ENCODE measurements at regions not wholly inside any gene's neighbourhood (a gene's known extent, or its start where the extent isn't known, plus 50 kb on each side); places are given as distances from the start of the nearest gene placed in this dataset.

DNA sequence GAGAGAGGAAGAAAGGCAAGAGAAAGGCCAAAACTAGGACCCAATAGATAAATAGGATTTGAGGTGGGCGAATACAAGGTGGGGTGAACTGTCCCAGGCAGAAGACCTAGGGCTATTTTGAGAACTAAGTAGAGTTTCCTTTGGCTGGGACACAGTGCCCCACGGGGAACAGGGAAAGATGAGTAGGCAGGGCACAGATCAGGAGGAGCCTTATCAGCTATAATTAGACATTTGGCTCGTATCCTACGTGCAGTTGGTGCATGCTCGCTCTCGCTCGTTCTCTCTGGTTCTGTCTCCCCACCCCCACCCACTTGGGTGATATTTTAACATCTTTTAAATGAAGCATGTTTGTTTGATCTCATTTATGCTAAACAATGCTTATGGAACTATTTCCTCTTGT is 235.0 kb upstream of the JUN start:
- Histone ChIP-seq H3K4me2 (ENCODE audit: insufficient read depth, low read length) (no peak overlapping the region), H3K4me3 (no peak overlapping the region), H3K36me3 (ENCODE audit: control insufficient read depth, insufficient read depth, low read length) (no peaks in the 10 kb centered on the region), H3K9ac (ENCODE audit: insufficient read depth in 1 of 2, low read depth in 2 of 2, low read length in 2 of 2) (no peak overlapping the region), H3K27ac (ENCODE audit: extremely low read depth, low read depth, low read length) (no peak overlapping the region), H2AFZ (ENCODE audit: low read depth, low read length) (peak overlapping the region; percentile 3), H4K20me1 (replicated peaks; ENCODE audit: control insufficient read depth, insufficient read depth, low read length) (no peaks in the 10 kb centered on the region), H3K79me2 (ENCODE audit: control insufficient read depth, insufficient read depth, low read length) (no peaks in the 10 kb centered on the region), H3K9me1 (ENCODE audit: control insufficient read depth, insufficient read depth, low read length) (no peaks in the 10 kb centered on the region), H3K27me3 (ENCODE audit: control insufficient read depth in 2 of 2, insufficient read depth in 2 of 2, low read length in 2 of 2) (no peaks in the 10 kb centered on the region), H3K9me3 (replicated peaks; ENCODE audit: control insufficient read depth, insufficient read depth, low read depth, low read length) (no peaks in the 10 kb centered on the region), H3K4me1 (replicated peaks in 1 of 2; ENCODE audit: control insufficient read depth in 2 of 2, insufficient read depth in 2 of 2, low read length in 2 of 2) (peaks cover 0 to 15% of the 10 kb centered on the region in 2 experiments; a peak in 3 of 5 replicates)
- POLR2A ChIA-PET = interaction anchor here (2.3 kb wide), 1 partner anchor 11 kb away, joined by 9 read pairs; no protein-coding TSS in a partner anchor
- ATAC-seq (no peak), DNase-seq (ENCODE audit: extremely low read depth in 1 of 4, low spot score in 3 of 4) (no peak), FAIRE-seq (no peak)
- no TSS peak for BruUV-seq (replicated peaks)
- in situ Hi-C loops (cut with MboI) (no loop called here), intact Hi-C loops (cut with micrococcal nuclease) (no loop called here)
- CTCF ChIA-PET (ENCODE audit: low intra/inter-chr PET ratio) = no interaction called here
- peak; percentile 47; the same call in 1 of the 2 replicates for TF ChIP-seq MEF2D (tag; conservative IDR thresholded peaks at IDR 0.05; ENCODE audit: low read depth)
- TF ChIP-seq POLR2B (IDR thresholded peaks at IDR 0.05; ENCODE audit: low read depth, partially characterized antibody) = no peak
- WGBS (ENCODE audit: insufficient coverage, low coverage, missing lambda C conversion rate) = 25% methylated on average over 7 of the region's 7 CpGs

DNA sequence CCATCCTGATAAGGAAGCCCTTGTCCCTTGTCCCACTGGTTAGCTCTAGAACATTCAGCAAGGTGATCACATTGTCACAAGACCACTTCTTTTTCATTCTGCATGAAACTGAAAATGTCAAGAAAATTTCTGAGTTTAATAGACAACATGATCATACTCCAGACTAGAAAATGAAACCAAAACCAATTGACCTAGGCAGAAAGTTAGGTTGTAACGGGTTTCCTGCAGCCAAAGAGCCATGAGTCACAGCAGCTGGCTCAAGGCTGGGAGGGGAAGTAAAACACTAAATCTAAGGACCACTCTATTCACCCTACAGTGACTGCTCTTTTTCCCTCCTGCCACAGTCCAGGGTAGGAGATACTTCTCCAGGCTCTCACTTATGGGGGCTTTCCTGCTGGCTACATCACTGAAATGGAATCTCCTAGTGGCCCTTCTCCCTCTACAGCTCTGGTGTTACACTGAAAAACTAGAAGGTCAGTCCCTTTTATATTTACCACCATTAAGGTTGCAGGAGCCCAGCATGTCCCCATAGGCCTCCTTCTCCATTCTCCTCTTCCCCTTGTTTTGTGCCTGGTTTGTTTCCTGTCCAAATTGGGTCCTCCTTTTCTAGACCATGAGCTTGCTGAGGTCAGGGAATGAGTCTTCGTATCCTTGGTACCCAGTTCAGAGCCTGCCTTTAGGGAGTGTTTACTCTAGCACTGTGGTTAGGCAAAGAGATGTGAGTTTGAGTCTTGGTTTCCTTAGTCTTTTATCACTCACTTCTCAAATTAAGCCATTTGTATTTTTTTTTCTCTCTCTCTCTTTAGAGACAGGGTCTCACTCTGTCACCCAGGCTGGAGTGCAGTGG is 236.5 kb upstream of the JUN start:
- Histone ChIP-seq H4K20me1 (replicated peaks; ENCODE audit: control insufficient read depth, insufficient read depth, low read length) (no peaks in the 10 kb centered on the region), H3K9me1 (ENCODE audit: control insufficient read depth, insufficient read depth, low read length) (no peaks in the 10 kb centered on the region), H3K36me3 (ENCODE audit: control insufficient read depth, insufficient read depth, low read length) (no peaks in the 10 kb centered on the region), H3K4me1 (replicated peaks in 1 of 2; ENCODE audit: control insufficient read depth in 2 of 2, insufficient read depth in 2 of 2, low read length in 2 of 2) (peaks cover 0 to 15% of the 10 kb centered on the region in 2 experiments; a peak in 3 of 5 replicates), H3K4me3 (no peak overlapping the region; the same call in 1 of the 2 replicates), H3K9me3 (replicated peaks; ENCODE audit: control insufficient read depth, insufficient read depth, low read depth, low read length) (no peaks in the 10 kb centered on the region), H3K9ac (ENCODE audit: insufficient read depth in 1 of 2, low read depth in 2 of 2, low read length in 2 of 2) (peak overlapping the region in 1 of 2 experiments; percentile 36; a peak in 1 of 4 replicates), H2AFZ (ENCODE audit: low read depth, low read length) (peak overlapping the region; percentile 79), H3K27me3 (ENCODE audit: control insufficient read depth in 2 of 2, insufficient read depth in 2 of 2, low read length in 2 of 2) (no peaks in the 10 kb centered on the region), H3K27ac (ENCODE audit: extremely low read depth, low read depth, low read length) (0 out of 3 replicates have a peak overlapping the region, but pooled peaks have one; percentile 23), H3K4me2 (ENCODE audit: insufficient read depth, low read length) (peak overlapping the region; percentile 62), H3K79me2 (ENCODE audit: control insufficient read depth, insufficient read depth, low read length) (no peaks in the 10 kb centered on the region)
- DNase-seq (ENCODE audit: extremely low read depth in 1 of 4, low spot score in 3 of 4) (peak in 2 of 4 experiments; percentile 48 to 62), FAIRE-seq (peak; percentile 85), ATAC-seq (peak; percentile 86)
- POLR2A ChIA-PET = interaction anchor here (0.6 to 2.3 kb wide), 4 partner anchors 10 to 239 kb away, joined by 3 to 9 read pairs (median 6); no protein-coding TSS in a partner anchor
- BruUV-seq (replicated peaks) = no TSS peak
- CTCF ChIA-PET (ENCODE audit: low intra/inter-chr PET ratio) = no interaction called here
- WGBS (ENCODE audit: insufficient coverage, low coverage, missing lambda C conversion rate) = 50% methylated on average over 2 of the region's 2 CpGs
- intact Hi-C loops (cut with micrococcal nuclease) (no loop called here), in situ Hi-C loops (cut with MboI) (no loop called here)
- TF ChIP-seq ZSCAN29 (IDR thresholded peaks at IDR 0.05) (no peak), MAZ (CRISPR knock-in tag; conservative IDR thresholded peaks at IDR 0.05 in 1 of 2, IDR thresholded peaks at IDR 0.05 in 1 of 2) (no peak), JUND (IDR thresholded peaks at IDR 0.05; ENCODE audit: borderline replicate concordance, low read depth, low read length) (peak; percentile 87), JUND (tag; IDR thresholded peaks at IDR 0.05; ENCODE audit: borderline replicate concordance, low read depth, low read length) (peak; percentile 87; the same call in 2 of the 3 replicates), DPF2 (IDR thresholded peaks at IDR 0.05) (peak; percentile 66; the same call in 1 of the 2 replicates)
- TF ChIP-seq, protein P1, sequence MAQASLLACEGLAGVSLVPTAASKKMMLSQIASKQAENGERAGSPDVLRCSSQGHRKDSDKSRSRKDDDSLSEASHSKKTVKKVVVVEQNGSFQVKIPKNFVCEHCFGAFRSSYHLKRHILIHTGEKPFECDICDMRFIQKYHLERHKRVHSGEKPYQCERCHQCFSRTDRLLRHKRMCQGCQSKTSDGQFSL (CRISPR knock-in tag; IDR thresholded peaks at IDR 0.05) = no peak
- TF ChIP-seq, protein P1 (tag; IDR thresholded peaks at IDR 0.05) = no peak
- TF ChIP-seq, protein P2, sequence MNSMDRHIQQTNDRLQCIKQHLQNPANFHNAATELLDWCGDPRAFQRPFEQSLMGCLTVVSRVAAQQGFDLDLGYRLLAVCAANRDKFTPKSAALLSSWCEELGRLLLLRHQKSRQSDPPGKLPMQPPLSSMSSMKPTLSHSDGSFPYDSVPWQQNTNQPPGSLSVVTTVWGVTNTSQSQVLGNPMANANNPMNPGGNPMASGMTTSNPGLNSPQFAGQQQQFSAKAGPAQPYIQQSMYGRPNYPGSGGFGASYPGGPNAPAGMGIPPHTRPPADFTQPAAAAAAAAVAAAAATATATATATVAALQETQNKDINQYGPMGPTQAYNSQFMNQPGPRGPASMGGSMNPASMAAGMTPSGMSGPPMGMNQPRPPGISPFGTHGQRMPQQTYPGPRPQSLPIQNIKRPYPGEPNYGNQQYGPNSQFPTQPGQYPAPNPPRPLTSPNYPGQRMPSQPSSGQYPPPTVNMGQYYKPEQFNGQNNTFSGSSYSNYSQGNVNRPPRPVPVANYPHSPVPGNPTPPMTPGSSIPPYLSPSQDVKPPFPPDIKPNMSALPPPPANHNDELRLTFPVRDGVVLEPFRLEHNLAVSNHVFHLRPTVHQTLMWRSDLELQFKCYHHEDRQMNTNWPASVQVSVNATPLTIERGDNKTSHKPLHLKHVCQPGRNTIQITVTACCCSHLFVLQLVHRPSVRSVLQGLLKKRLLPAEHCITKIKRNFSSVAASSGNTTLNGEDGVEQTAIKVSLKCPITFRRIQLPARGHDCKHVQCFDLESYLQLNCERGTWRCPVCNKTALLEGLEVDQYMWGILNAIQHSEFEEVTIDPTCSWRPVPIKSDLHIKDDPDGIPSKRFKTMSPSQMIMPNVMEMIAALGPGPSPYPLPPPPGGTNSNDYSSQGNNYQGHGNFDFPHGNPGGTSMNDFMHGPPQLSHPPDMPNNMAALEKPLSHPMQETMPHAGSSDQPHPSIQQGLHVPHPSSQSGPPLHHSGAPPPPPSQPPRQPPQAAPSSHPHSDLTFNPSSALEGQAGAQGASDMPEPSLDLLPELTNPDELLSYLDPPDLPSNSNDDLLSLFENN (IDR thresholded peaks at IDR 0.05; ENCODE audit: low read depth in 2 of 2, low read length in 2 of 2) = no peak
